H1 (cell line): ENCODE measurements at regions not wholly inside any gene's neighbourhood (a gene's known extent, or its start where the extent isn't known, plus 50 kb on each side); places are given as distances from the start of the nearest gene placed in this dataset.

Source experiments
- CTCF ChIA-PET: fragments of 300-600 bp; sonication (Branson Sonifier 250); formaldehyde crosslinking; loops from one replicate; lab custom pipeline; 2021; ENCODE audit not compliant: partially characterized antibody; lab: Charles Lee
- POLR2A ChIA-PET: fragments of 300-600 bp; sonication (Branson Sonifier 250); formaldehyde crosslinking; loops from one replicate; lab custom pipeline; 2021; ENCODE audit warnings: inconsistent platforms; ENCODE audit not compliant: partially characterized antibody; lab: Charles Lee
- DNase-seq, 2 experiments: peaks; one replicate each; pipeline versions ENCODE4 v3.0.0 to v3.0.0-alpha.2; 2010 to 2022; ENCODE audit warnings: low spot score in 2 of 2, low read depth in 1 of 2, mixed read lengths in 1 of 2
- FAIRE-seq: peaks from 2 replicates; lab custom pipeline; 2011; peaks lifted over from hg19 to GRCh38; lab: Jason Lieb, UNC
- H2AFZ ChIP-seq: 2 replicates; pipeline ENCODE4 v1.8.1; 2012; ENCODE audit warnings: low read length, inconsistent platforms
- H2AK5ac ChIP-seq: 2 replicates; pipeline ENCODE4 v1.6.1; 2013; ENCODE audit warnings: low read depth, low read length
- H2BK120ac ChIP-seq: replicated peaks from 2 replicates; pipeline ENCODE3; 2013; ENCODE audit warnings: low read depth, low read length, inconsistent platforms
- H2BK12ac ChIP-seq: 2 replicates; pipeline ENCODE4 v1.6.1; 2013; ENCODE audit warnings: low read depth, low read length
- H2BK15ac ChIP-seq: 2 replicates; pipeline ENCODE4 v1.6.1; 2013; ENCODE audit warnings: low read length
- H2BK20ac ChIP-seq: 2 replicates; pipeline ENCODE4 v1.6.1; 2013; ENCODE audit warnings: low read length
- H2BK5ac ChIP-seq: 2 replicates; pipeline ENCODE4 v1.6.1; 2013; ENCODE audit warnings: low read depth, low read length
- H3K14ac ChIP-seq: 2 replicates; pipeline ENCODE4 v1.6.1; 2013; ENCODE audit warnings: inconsistent platforms; ENCODE audit not compliant: insufficient read length
- H3K18ac ChIP-seq: 2 replicates; pipeline ENCODE4 v1.6.1; 2013; ENCODE audit warnings: low read length; ENCODE audit errors: extremely low read depth
- H3K23ac ChIP-seq: 2 replicates; pipeline ENCODE4 v1.6.1; 2013; ENCODE audit warnings: inconsistent platforms; ENCODE audit not compliant: insufficient read length
- H3K23me2 ChIP-seq: 2 replicates; pipeline ENCODE4 v1.6.1; 2013; ENCODE audit warnings: low read depth, low read length
- H3K27ac ChIP-seq: 2 replicates; pipeline ENCODE4 v1.6.1; 2011; ENCODE audit warnings: low read depth, low read length, inconsistent platforms
- H3K27me3 ChIP-seq, 4 experiments: replicated peaks in 1 of 4; 1 replicate in 1 of 4; 2 replicates in 3 of 4; pipeline versions ENCODE4 v1.6.1 to v1.8.1; 2011 to 2013; ENCODE audit warnings: low read length in 3 of 4, mild to moderate bottlenecking in 3 of 4, inconsistent platforms in 2 of 4, mixed read lengths in 2 of 4, moderate library complexity in 1 of 4; ENCODE audit not compliant: control insufficient read depth in 3 of 4, insufficient read depth in 3 of 4; ENCODE audit errors: extremely low read depth in 1 of 4
- H3K36me3 ChIP-seq, 4 experiments: 2 replicates each; pipeline versions ENCODE4 v1.6.1 to v1.8.1; 2011 to 2013; ENCODE audit warnings: mild to moderate bottlenecking in 4 of 4, low read length in 3 of 4, moderate library complexity in 2 of 4, control low read depth in 1 of 4, inconsistent platforms in 1 of 4; ENCODE audit not compliant: insufficient read depth in 4 of 4, control insufficient read depth in 2 of 4
- H3K4ac ChIP-seq: replicated peaks from 2 replicates; pipeline ENCODE3; 2013; ENCODE audit warnings: low read length, low read depth, mixed read lengths, inconsistent platforms; ENCODE audit not compliant: insufficient read length
- H3K4me1 ChIP-seq, 4 experiments: replicated peaks in 1 of 4; 1 replicate in 1 of 4; 2 replicates in 3 of 4; pipeline versions ENCODE4 v1.6.1 to v1.8.1; 2011 to 2013; ENCODE audit warnings: low read length in 3 of 4, inconsistent platforms in 2 of 4, mixed read lengths in 1 of 4; ENCODE audit not compliant: insufficient read depth in 4 of 4, control insufficient read depth in 3 of 4
- H3K4me2 ChIP-seq, 2 experiments: 2 replicates each; pipeline versions ENCODE4 v1.6.1 to v1.8.1; 2011 to 2013; ENCODE audit warnings: low read depth in 2 of 2, low read length in 2 of 2, control low read depth in 1 of 2, inconsistent platforms in 1 of 2, mild to moderate bottlenecking in 1 of 2; ENCODE audit not compliant: insufficient read depth in 1 of 2
- H3K4me3 ChIP-seq, 4 experiments: fragments of 200-600, 300-600 bp in 1 of 4; sonication (generic), shearing (Covaris generic), sonication (Bioruptor Twin) in 1 of 4; 2 replicates each; pipeline versions ENCODE4 v1.5.1 to v1.8.1; 2011 to 2016; ENCODE audit warnings: low read length in 4 of 4, low read depth in 3 of 4, control low read depth in 2 of 4, inconsistent platforms in 2 of 4, mild to moderate bottlenecking in 2 of 4, mixed read lengths in 1 of 4, moderate library complexity in 1 of 4; ENCODE audit not compliant: insufficient read depth in 2 of 4; ENCODE audit errors: extremely low read depth in 1 of 4
- H3K56ac ChIP-seq: replicated peaks from 2 replicates; pipeline ENCODE3; 2013; ENCODE audit warnings: low read depth, mild to moderate bottlenecking, mixed read lengths, low read length, inconsistent platforms; ENCODE audit not compliant: insufficient read length
- H3K79me1 ChIP-seq: 2 replicates; pipeline ENCODE4 v1.6.1; 2013; ENCODE audit warnings: low read depth, low read length, control low read depth
- H3K79me2 ChIP-seq, 2 experiments: 2 replicates each; pipeline versions ENCODE4 v1.6.1 to v1.8.1; 2012 to 2013; ENCODE audit warnings: low read length in 2 of 2, mild to moderate bottlenecking in 2 of 2, inconsistent platforms in 1 of 2; ENCODE audit not compliant: insufficient read depth in 2 of 2, control insufficient read depth in 1 of 2
- H3K9ac ChIP-seq, 4 experiments: replicated peaks in 1 of 4; 1 replicate in 1 of 4; 2 replicates in 3 of 4; pipeline versions ENCODE4 v1.6.1 to v1.8.1; 2011 to 2013; ENCODE audit warnings: low read depth in 3 of 4, low read length in 3 of 4, control low read depth in 2 of 4, mild to moderate bottlenecking in 2 of 4, moderate library complexity in 2 of 4, inconsistent platforms in 1 of 4; ENCODE audit errors: extremely low read depth in 1 of 4
- H3K9me3 ChIP-seq, 2 experiments: 2 replicates each; pipeline versions ENCODE4 v1.6.1 to v1.8.1; 2012 to 2013; ENCODE audit warnings: mild to moderate bottlenecking in 2 of 2, moderate library complexity in 2 of 2, control low read depth in 1 of 2, inconsistent platforms in 1 of 2, low read depth in 1 of 2, low read length in 1 of 2, mixed read lengths in 1 of 2; ENCODE audit not compliant: insufficient read depth in 2 of 2
- H4K20me1 ChIP-seq, 2 experiments: replicated peaks in 1 of 2; 2 replicates each; pipeline versions ENCODE3 to v1.8.1; 2011 to 2013; ENCODE audit warnings: inconsistent platforms in 2 of 2, low read length in 2 of 2, mild to moderate bottlenecking in 1 of 2; ENCODE audit not compliant: insufficient read depth in 2 of 2, control insufficient read depth in 1 of 2
- H4K5ac ChIP-seq: 2 replicates; pipeline ENCODE4 v1.6.1; 2013; ENCODE audit warnings: low read length, low read depth, mixed read lengths, inconsistent platforms; ENCODE audit not compliant: insufficient read length
- H4K8ac ChIP-seq: 2 replicates; pipeline ENCODE4 v1.8.0; 2013; ENCODE audit warnings: mild to moderate bottlenecking, moderate library complexity, low read length, inconsistent platforms; ENCODE audit not compliant: insufficient read depth; ENCODE audit errors: extremely low read depth
- H4K91ac ChIP-seq: replicated peaks from 2 replicates; pipeline ENCODE3; 2013; ENCODE audit warnings: low read length, mixed read lengths, inconsistent platforms; ENCODE audit not compliant: insufficient read length
- CBX5 ChIP-seq: fragments of 300-800, 300-1000 bp; sonication (generic); IDR thresholded peaks from 2 replicates; pipeline ENCODE4 v1.7.1; 2016; ENCODE audit warnings: antibody characterized with exemption, low read length, low read depth
- EZH2 ChIP-seq: fragments of 200-600 bp; sonication (generic); IDR thresholded peaks from 2 replicates; pipeline ENCODE4 v1.7.1; 2012; ENCODE audit warnings: low read depth, mild to moderate bottlenecking, moderate library complexity, low read length, inconsistent platforms; ENCODE audit not compliant: severe bottlenecking
- FOSL1 ChIP-seq: IDR thresholded peaks from 2 replicates; pipeline ENCODE4 v1.6.1; 2011; ENCODE audit warnings: mild to moderate bottlenecking, low read depth, low read length, moderate library complexity; ENCODE audit not compliant: insufficient read depth
- GABPA ChIP-seq: IDR thresholded peaks from 2 replicates; pipeline ENCODE4 v1.6.1; 2011; ENCODE audit warnings: mild to moderate bottlenecking, low read length, moderate library complexity, borderline replicate concordance; ENCODE audit not compliant: insufficient read depth
- KDM5A ChIP-seq: fragments of 200-600 bp; IDR thresholded peaks from 2 replicates; pipeline ENCODE4 v1.7.1; 2012; ENCODE audit warnings: mild to moderate bottlenecking, low read length, inconsistent platforms, mixed read lengths
- POLR2AphosphoS5 ChIP-seq: IDR thresholded peaks from 2 replicates; pipeline ENCODE4 v1.6.1; 2011; ENCODE audit warnings: low read depth, low read length
- SAP30 ChIP-seq: fragments of 300-600 bp; sonication (generic); IDR thresholded peaks from 2 replicates; pipeline ENCODE4 v1.7.1; 2012; ENCODE audit warnings: low read length, moderate library complexity, mild to moderate bottlenecking, inconsistent platforms; ENCODE audit not compliant: insufficient read depth, insufficient replicate concordance
- SP1 ChIP-seq: IDR thresholded peaks from 2 replicates; pipeline ENCODE4 v1.6.1; 2011; ENCODE audit warnings: low read depth, low read length
- ZNF274 ChIP-seq: IDR thresholded peaks from 2 replicates; pipeline ENCODE4 v1.7.0; 2012; ENCODE audit warnings: low read length, borderline replicate concordance; ENCODE audit errors: extremely low read depth
- WGBS, 2 experiments: shearing (Covaris generic) in 1 of 2; methylation state at CpG; one replicate each; pipeline versions ENCODE4 v1.1.6 to v1.1.7; 2013 to 2015; ENCODE audit warnings: low lambda C conversion rate in 2 of 2, mixed read lengths in 2 of 2, inconsistent platforms in 1 of 2, low coverage in 1 of 2, missing lambda C conversion rate in 1 of 2; ENCODE audit not compliant: insufficient replicate concordance in 2 of 2, insufficient coverage in 1 of 2, insufficient read length in 1 of 2; ENCODE audit errors: extremely low coverage in 1 of 2, missing lambda C conversion rate in 1 of 2; 5-methylcytosine and 5-hydroxymethylcytosine counted together
- TF ChIP-seq, protein P1 (sequence below): IDR thresholded peaks from 2 replicates; pipeline ENCODE4 v1.6.1; 2011; ENCODE audit warnings: low read depth, mild to moderate bottlenecking, low read length; ENCODE audit not compliant: insufficient read depth
- TF ChIP-seq, protein P2 (sequence below), 3 experiments: IDR thresholded peaks; 1 replicate in 2 of 3; 2 replicates in 1 of 3; pipeline versions ENCODE4 v1.5.1 to v1.6.1; 2011; ENCODE audit warnings: low read length in 3 of 3, mild to moderate bottlenecking in 3 of 3, inconsistent platforms in 2 of 3, low read depth in 1 of 3, moderate library complexity in 1 of 3; ENCODE audit not compliant: insufficient read depth in 1 of 3; ENCODE audit errors: control extremely low read depth in 1 of 3

DNA sequence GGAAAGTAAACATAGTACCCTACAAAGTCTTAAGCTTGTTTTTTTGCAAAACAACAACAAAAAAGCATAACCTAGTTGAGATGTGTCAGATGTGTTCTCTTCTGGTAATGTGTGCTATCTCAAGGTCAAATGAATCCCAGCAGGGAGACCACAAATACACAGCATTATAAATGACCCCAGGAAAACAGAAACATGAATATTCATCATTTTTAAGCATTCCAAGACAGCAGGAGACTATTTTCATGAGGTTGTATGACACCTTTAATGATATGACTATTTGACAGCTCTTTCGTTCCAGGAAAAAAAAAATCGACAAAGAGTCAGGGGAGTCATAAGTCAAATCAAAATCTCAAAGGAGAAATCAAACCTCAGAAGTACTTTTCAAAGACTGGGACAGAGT, 62.7 kb upstream of the CBLB start:
- peaks cover 0 to 3% (median 1%) of the 10 kb centered on the region in 4 experiments; a peak in 2 of 7 replicates for H3K4me1 ChIP-seq
- H3K9ac ChIP-seq = no peak overlapping the region
- no peaks in the 10 kb centered on the region for H3K36me3 ChIP-seq
- no peak overlapping the region for H3K18ac ChIP-seq
- 66% methylated on average over 2 of the region's 2 CpGs; no CpG with 5 or more reads in 1 of the 2 experiments for WGBS, 2 experiments
- no peak overlapping the region for H2BK5ac ChIP-seq
- no peaks in the 10 kb centered on the region for H4K20me1 ChIP-seq
- H3K4me3 ChIP-seq = no peak overlapping the region
- no peak overlapping the region for H3K56ac ChIP-seq
- no peak overlapping the region for H2BK12ac ChIP-seq
- no peak overlapping the region for H2BK120ac ChIP-seq
- DNase-seq (no peak), FAIRE-seq (no peak)
- no peak overlapping the region for H2BK15ac ChIP-seq
- H3K27ac ChIP-seq = no peak overlapping the region
- no peaks in the 10 kb centered on the region for H3K79me1 ChIP-seq
- ChIA-PET POLR2A (no interaction called here), CTCF (no interaction called here)
- H3K23me2 ChIP-seq = no peaks in the 10 kb centered on the region
- no peak overlapping the region for H3K4ac ChIP-seq
- H3K9me3 ChIP-seq = no peaks in the 10 kb centered on the region
- H4K91ac ChIP-seq = no peak overlapping the region
- no peaks in the 10 kb centered on the region for H3K27me3 ChIP-seq
- no peak overlapping the region; a peak in 1 of 4 replicates for H3K4me2 ChIP-seq
- no peak overlapping the region for H3K14ac ChIP-seq
- no peak overlapping the region for H3K23ac ChIP-seq
- no peak overlapping the region for H2BK20ac ChIP-seq
- H2AFZ ChIP-seq = no peak overlapping the region
- no peak overlapping the region for H4K5ac ChIP-seq
- no peak overlapping the region for H2AK5ac ChIP-seq
- H4K8ac ChIP-seq = no peak overlapping the region
- no peaks in the 10 kb centered on the region for H3K79me2 ChIP-seq
- TF ChIP-seq GABPA (no peak), SAP30 (no peak), SP1 (no peak), POLR2AphosphoS5 (no peak), KDM5A (no peak), EZH2 (no peak), FOSL1 (no peak), CBX5 (no peak), ZNF274 (no peak)
- TF ChIP-seq, protein P1, sequence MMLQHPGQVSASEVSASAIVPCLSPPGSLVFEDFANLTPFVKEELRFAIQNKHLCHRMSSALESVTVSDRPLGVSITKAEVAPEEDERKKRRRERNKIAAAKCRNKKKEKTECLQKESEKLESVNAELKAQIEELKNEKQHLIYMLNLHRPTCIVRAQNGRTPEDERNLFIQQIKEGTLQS = no peak
- TF ChIP-seq, protein P2, sequence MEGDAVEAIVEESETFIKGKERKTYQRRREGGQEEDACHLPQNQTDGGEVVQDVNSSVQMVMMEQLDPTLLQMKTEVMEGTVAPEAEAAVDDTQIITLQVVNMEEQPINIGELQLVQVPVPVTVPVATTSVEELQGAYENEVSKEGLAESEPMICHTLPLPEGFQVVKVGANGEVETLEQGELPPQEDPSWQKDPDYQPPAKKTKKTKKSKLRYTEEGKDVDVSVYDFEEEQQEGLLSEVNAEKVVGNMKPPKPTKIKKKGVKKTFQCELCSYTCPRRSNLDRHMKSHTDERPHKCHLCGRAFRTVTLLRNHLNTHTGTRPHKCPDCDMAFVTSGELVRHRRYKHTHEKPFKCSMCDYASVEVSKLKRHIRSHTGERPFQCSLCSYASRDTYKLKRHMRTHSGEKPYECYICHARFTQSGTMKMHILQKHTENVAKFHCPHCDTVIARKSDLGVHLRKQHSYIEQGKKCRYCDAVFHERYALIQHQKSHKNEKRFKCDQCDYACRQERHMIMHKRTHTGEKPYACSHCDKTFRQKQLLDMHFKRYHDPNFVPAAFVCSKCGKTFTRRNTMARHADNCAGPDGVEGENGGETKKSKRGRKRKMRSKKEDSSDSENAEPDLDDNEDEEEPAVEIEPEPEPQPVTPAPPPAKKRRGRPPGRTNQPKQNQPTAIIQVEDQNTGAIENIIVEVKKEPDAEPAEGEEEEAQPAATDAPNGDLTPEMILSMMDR (IDR thresholded peaks at IDR 0.05; ENCODE audit: control extremely low read depth in 1 of 3, insufficient read depth in 1 of 3, low read depth in 1 of 3, low read length in 3 of 3) = no peak
